A549 (cell line): ENCODE measurements at regions not wholly inside any gene's neighbourhood (a gene's known extent, or its start where the extent isn't known, plus 50 kb on each side); places are given as distances from the start of the nearest gene placed in this dataset.

Experiments used
- ATAC-seq, 2 experiments: fragments of 200-7000 bp in 1 of 2; fragments of >200 bp in 1 of 2; cut with Nextera tagmentation in 1 of 2; cut with Tn5 transposase in 1 of 2; 3 replicates each; pipeline versions ENCODE4 v1.8.0 to v1.9.1; 2018 to 2020; ENCODE audit warnings: mild to moderate bottlenecking in 1 of 2, moderate library complexity in 1 of 2
- CTCF ChIA-PET: fragments of 300-600 bp; sonication (Branson Sonifier 250); formaldehyde crosslinking; extraction: SDS; loops from one replicate; lab custom pipeline; 2021; ENCODE audit warnings: antibody characterized with exemption, inconsistent platforms; lab: Yijun Ruan, JAX
- POLR2A ChIA-PET: fragments of 350-600 bp; formaldehyde crosslinking; extraction: SDS; loops from one replicate; lab custom pipeline; 2021; ENCODE audit warnings: antibody characterized with exemption, inconsistent platforms; lab: Yijun Ruan, JAX
- DNase-seq, 2 experiments: peaks; one replicate each; pipeline versions ENCODE4 v3.0.0 to v3.0.0-alpha.2; 2011 to 2016; ENCODE audit warnings: low read depth in 1 of 2, low spot score in 1 of 2
- FAIRE-seq: peaks from 2 replicates; lab custom pipeline; 2011; peaks lifted over from hg19 to GRCh38; lab: Jason Lieb, UNC
- H3K27ac ChIP-seq, 2 experiments: fragments of >200 bp; sonication (Bioruptor Twin); formaldehyde crosslinking; 3 replicates each; pipeline ENCODE4 v1.5.1; 2016 to 2017
- H3K4me1 ChIP-seq: fragments of >200 bp; sonication (Bioruptor Twin); formaldehyde crosslinking; 3 replicates; pipeline ENCODE4 v1.6.1; 2016
- H3K4me2 ChIP-seq: fragments of >200 bp; sonication (Bioruptor Twin); formaldehyde crosslinking; 3 replicates; pipeline ENCODE4 v1.6.1; 2016
- H3K4me3 ChIP-seq: fragments of >200 bp; sonication (Bioruptor Twin); formaldehyde crosslinking; 3 replicates; pipeline ENCODE4 v1.5.1; 2016
- H3K9me3 ChIP-seq: fragments of >200 bp; sonication (Bioruptor Twin); formaldehyde crosslinking; 3 replicates; pipeline ENCODE4 v1.6.1; 2016
- FOSL2 ChIP-seq, 2 experiments: fragments of 450-650 bp in 1 of 2; fragments of >200 bp in 1 of 2; sonication (Bioruptor Twin) in 1 of 2; formaldehyde crosslinking; IDR thresholded peaks; 2 replicates each; pipeline versions ENCODE4 v1.5.0 to v1.6.1; 2016 to 2020; ENCODE audit warnings: mild to moderate bottlenecking in 1 of 2, moderate library complexity in 1 of 2
- HES2 ChIP-seq: fragments of >200 bp; sonication (Bioruptor Twin); formaldehyde crosslinking; IDR thresholded peaks from 2 replicates; pipeline ENCODE4 v1.6.1; 2016
- HEYL ChIP-seq: fragments of 250-450 bp; sonication (Bioruptor Pico); IDR thresholded peaks from 2 replicates; pipeline ENCODE4 v1.8.0; 2021; ENCODE audit warnings: mild to moderate bottlenecking, moderate library complexity
- HOXA7 ChIP-seq: fragments of 250-450 bp; sonication (Bioruptor Pico); IDR thresholded peaks from 2 replicates; pipeline ENCODE4 v1.5.0; 2020; ENCODE audit warnings: mild to moderate bottlenecking, moderate library complexity
- HOXB13 ChIP-seq: fragments of 250-450 bp; sonication (Bioruptor Pico); IDR thresholded peaks from 2 replicates; pipeline ENCODE4 v1.5.0; 2020; ENCODE audit warnings: low read depth, mild to moderate bottlenecking, moderate library complexity
- JUN ChIP-seq, 2 experiments: fragments of >200 bp; sonication (Bioruptor Twin); formaldehyde crosslinking; IDR thresholded peaks; 2 replicates in 1 of 2; 3 replicates in 1 of 2; pipeline ENCODE4 v1.6.1; 2016 to 2017
- JUNB ChIP-seq: fragments of >200 bp; sonication (Bioruptor Twin); formaldehyde crosslinking; IDR thresholded peaks from 2 replicates; pipeline ENCODE4 v1.6.1; 2016
- KDM5A ChIP-seq: fragments of 200-600 bp; sonication (generic); IDR thresholded peaks from 2 replicates; pipeline ENCODE4 v1.6.1; 2016; ENCODE audit warnings: antibody characterized with exemption, mild to moderate bottlenecking
- NFE2L2 ChIP-seq: fragments of 150-350 bp; conservative IDR thresholded peaks from 2 replicates; pipeline ENCODE4 v1.6.1; 2014; ENCODE audit warnings: low read length
- NPAS2 ChIP-seq: fragments of 250-450 bp; sonication (Bioruptor Pico); IDR thresholded peaks from 2 replicates; pipeline ENCODE4 v1.8.0; 2022; ENCODE audit warnings: mild to moderate bottlenecking, moderate library complexity, borderline replicate concordance
- POLR2A ChIP-seq: IDR thresholded peaks from 2 replicates; pipeline ENCODE4 v1.6.1; 2012; ENCODE audit warnings: mild to moderate bottlenecking, low read length
- POLR2AphosphoS2 ChIP-seq: conservative IDR thresholded peaks from 2 replicates; pipeline ENCODE4 v1.6.1; 2012; ENCODE audit warnings: low read length, improper control_type of control experiment, inconsistent platforms
- RCOR1 ChIP-seq: fragments of 150-350 bp; IDR thresholded peaks from 2 replicates; pipeline ENCODE4 v1.6.1; 2014; ENCODE audit warnings: antibody characterized with exemption, low read length, low read depth
- RFX5 ChIP-seq: fragments of 450-650 bp; IDR thresholded peaks from 2 replicates; pipeline ENCODE4 v1.7.1; 2014; ENCODE audit warnings: antibody characterized with exemption, mild to moderate bottlenecking, moderate library complexity
- TFCP2L1 ChIP-seq: fragments of 250-450 bp; sonication (Bioruptor Pico); IDR thresholded peaks from 2 replicates; pipeline ENCODE4 v1.5.0; 2021; ENCODE audit warnings: mild to moderate bottlenecking
- TP53 ChIP-seq: fragments of 250-450 bp; sonication (Bioruptor Pico); IDR thresholded peaks from 2 replicates; pipeline ENCODE4 v1.5.0; 2021; ENCODE audit warnings: mild to moderate bottlenecking, moderate library complexity
- ZC3H11A ChIP-seq: fragments of 450-650 bp; IDR thresholded peaks from 2 replicates; pipeline ENCODE4 v1.6.1; 2014; ENCODE audit warnings: antibody characterized with exemption, mild to moderate bottlenecking
- ZNF302 ChIP-seq: fragments of 250-450 bp; sonication (Bioruptor Pico); IDR thresholded peaks from 2 replicates; pipeline ENCODE4 v1.9.0; 2021; ENCODE audit warnings: inconsistent platforms, mild to moderate bottlenecking, moderate library complexity
- WGBS: methylation state at CpG from one replicate; pipeline ENCODE4 v1.1.6; 2017; ENCODE audit errors: missing lambda C conversion rate; 5-methylcytosine and 5-hydroxymethylcytosine counted together
- TF ChIP-seq, protein P1 (sequence below): fragments of >200 bp; sonication (Bioruptor Twin); formaldehyde crosslinking; IDR thresholded peaks from 3 replicates; pipeline ENCODE4 v1.5.1; 2016
- TF ChIP-seq, protein P2 (sequence below): fragments of 250-450 bp; sonication (Bioruptor Pico); IDR thresholded peaks from 2 replicates; pipeline ENCODE4 v1.5.0; 2020; ENCODE audit warnings: low read depth, mild to moderate bottlenecking, moderate library complexity

DNA sequence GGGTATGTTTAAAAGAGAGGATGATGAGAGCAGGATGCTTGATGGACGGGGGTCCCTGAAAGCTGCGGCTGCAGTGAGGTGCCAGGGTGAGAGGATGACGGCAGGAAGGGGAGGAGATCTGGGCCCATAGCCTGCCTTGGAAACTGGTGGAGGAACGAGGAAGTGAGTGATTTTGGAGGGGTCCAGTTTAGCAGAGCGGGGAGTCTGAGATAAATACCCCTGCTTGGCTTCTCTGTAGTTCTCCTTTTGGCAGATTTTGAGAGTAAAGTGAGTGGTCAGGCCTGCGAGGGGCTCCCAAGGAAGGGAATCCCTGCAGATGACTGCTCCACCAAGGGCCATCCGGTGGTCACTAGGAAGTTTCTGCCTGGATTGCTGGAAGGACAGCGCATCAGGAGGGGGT lies 98.5 kb upstream of the PTCH1 start:
- TF ChIP-seq, protein P1, sequence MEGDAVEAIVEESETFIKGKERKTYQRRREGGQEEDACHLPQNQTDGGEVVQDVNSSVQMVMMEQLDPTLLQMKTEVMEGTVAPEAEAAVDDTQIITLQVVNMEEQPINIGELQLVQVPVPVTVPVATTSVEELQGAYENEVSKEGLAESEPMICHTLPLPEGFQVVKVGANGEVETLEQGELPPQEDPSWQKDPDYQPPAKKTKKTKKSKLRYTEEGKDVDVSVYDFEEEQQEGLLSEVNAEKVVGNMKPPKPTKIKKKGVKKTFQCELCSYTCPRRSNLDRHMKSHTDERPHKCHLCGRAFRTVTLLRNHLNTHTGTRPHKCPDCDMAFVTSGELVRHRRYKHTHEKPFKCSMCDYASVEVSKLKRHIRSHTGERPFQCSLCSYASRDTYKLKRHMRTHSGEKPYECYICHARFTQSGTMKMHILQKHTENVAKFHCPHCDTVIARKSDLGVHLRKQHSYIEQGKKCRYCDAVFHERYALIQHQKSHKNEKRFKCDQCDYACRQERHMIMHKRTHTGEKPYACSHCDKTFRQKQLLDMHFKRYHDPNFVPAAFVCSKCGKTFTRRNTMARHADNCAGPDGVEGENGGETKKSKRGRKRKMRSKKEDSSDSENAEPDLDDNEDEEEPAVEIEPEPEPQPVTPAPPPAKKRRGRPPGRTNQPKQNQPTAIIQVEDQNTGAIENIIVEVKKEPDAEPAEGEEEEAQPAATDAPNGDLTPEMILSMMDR = no peak
- TF ChIP-seq POLR2AphosphoS2 (no peak), NPAS2 (CRISPR knock-in tag) (no peak), HEYL (no peak), POLR2A (no peak), ZC3H11A (no peak), JUN (IDR thresholded peaks at IDR 0.05) (no peak), HES2 (no peak), ZNF302 (CRISPR knock-in tag) (no peak), RFX5 (no peak)
- TF ChIP-seq, protein P2, sequence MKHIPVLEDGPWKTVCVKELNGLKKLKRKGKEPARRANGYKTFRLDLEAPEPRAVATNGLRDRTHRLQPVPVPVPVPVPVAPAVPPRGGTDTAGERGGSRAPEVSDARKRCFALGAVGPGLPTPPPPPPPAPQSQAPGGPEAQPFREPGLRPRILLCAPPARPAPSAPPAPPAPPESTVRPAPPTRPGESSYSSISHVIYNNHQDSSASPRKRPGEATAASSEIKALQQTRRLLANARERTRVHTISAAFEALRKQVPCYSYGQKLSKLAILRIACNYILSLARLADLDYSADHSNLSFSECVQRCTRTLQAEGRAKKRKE = no peak
- no peak for FAIRE-seq
- DNase-seq = no peak
- ChIA-PET POLR2A (no interaction called here), CTCF (no interaction called here)
- no peak overlapping the region for H3K4me2 ChIP-seq
- H3K27ac ChIP-seq = no peak overlapping the region
- H3K4me1 ChIP-seq = no peaks in the 10 kb centered on the region
- WGBS = 49% methylated on average over 8 of the region's 8 CpGs
- no peak overlapping the region for H3K4me3 ChIP-seq
- H3K9me3 ChIP-seq = peaks cover 7% of the 10 kb centered on the region; the same call in 1 of the 3 replicates
- ATAC-seq = no peak

GRCh38 chr9:95613670-95614069 lies 96.9 kb upstream of the PTCH1 start:
- ChIA-PET POLR2A (no interaction called here), CTCF (interaction anchor here (1.1 to 1.3 kb wide), 2 partner anchors 11 to 13 kb away, joined by 3 read pairs; no protein-coding TSS in a partner anchor)
- no peaks in the 10 kb centered on the region for H3K4me1 ChIP-seq
- no peak overlapping the region for H3K27ac ChIP-seq
- TF ChIP-seq FOSL2 (IDR thresholded peaks at IDR 0.05) (no peak), FOSL2 (CRISPR knock-in tag; IDR thresholded peaks at IDR 0.05) (no peak), HOXA7 (CRISPR knock-in tag) (no peak), KDM5A (no peak), NFE2L2 (no peak), HOXB13 (CRISPR knock-in tag) (no peak)
- H3K4me3 ChIP-seq = no peak overlapping the region
- no peak for ATAC-seq
- no peak overlapping the region for H3K4me2 ChIP-seq
- DNase-seq = no peak
- H3K9me3 ChIP-seq = peaks cover 7% of the 10 kb centered on the region; the same call in 1 of the 3 replicates
- no peak for FAIRE-seq
- WGBS = 46% methylated on average over 3 of the region's 3 CpGs

DNA sequence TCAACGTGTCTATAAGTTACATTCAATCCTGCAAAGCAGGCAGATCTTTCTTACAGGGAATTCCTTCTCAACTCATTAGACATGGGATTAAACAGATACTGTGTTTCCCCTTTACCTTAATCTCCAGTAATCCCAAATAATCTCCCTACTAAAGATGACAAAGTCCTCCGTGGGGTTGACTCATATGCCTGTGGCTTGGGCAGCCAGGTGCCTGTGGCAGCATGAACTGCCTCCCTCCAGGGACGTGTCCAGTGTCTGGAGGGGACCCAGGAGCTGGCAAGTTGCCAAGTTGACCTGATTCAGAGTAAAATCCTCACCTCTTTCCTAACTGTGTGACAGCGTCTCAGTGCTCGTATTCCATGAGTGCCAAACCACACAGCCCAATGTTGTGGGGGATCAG lies 94.6 kb upstream of the PTCH1 start:
- Histone ChIP-seq H3K4me3 (no peak overlapping the region), H3K4me1 (no peaks in the 10 kb centered on the region), H3K9me3 (peaks cover 7% of the 10 kb centered on the region; the same call in 1 of the 3 replicates), H3K4me2 (no peak overlapping the region), H3K27ac (no peak overlapping the region)
- ATAC-seq (no peak), FAIRE-seq (no peak), DNase-seq (no peak)
- TF ChIP-seq JUNB (no peak), TP53 (CRISPR knock-in tag) (no peak), RCOR1 (no peak), TFCP2L1 (CRISPR knock-in tag) (no peak)
- TF ChIP-seq, protein P2 = no peak
- 15% methylated on average over 5 of the region's 5 CpGs for WGBS
- POLR2A ChIA-PET = no interaction called here
- CTCF ChIA-PET = interaction anchor here (0.9 to 1.5 kb wide), 2 partner anchors 13 to 706 kb away, joined by 3 to 7 read pairs; no protein-coding TSS in a partner anchor
